ENCODE measurements at regions not wholly inside any gene's neighbourhood (a gene's known extent, or its start where the extent isn't known, plus 50 kb on each side); places are given as distances from the start of the nearest gene placed in this dataset.

- TF ChIP-seq CTCF (IDR thresholded peaks at IDR 0.05), result no peak
- H3K9me3 ChIP-seq (ENCODE audit: control insufficient read depth, insufficient read depth, low read length), result no peaks in the 10 kb centered on the region
- WGBS (ENCODE audit: insufficient coverage), result no CpG with 5 or more reads among the region's 4 CpGs
- H3K27ac ChIP-seq (ENCODE audit: low read length), result no peak overlapping the region
- H3K27me3 ChIP-seq (ENCODE audit: control insufficient read depth, insufficient read depth, low read length), result no peaks in the 10 kb centered on the region
- H3K4me1 ChIP-seq (ENCODE audit: control insufficient read depth, insufficient read depth, low read length), result no peaks in the 10 kb centered on the region
- no peak overlapping the region for H3K4me3 ChIP-seq (ENCODE audit: low read length)
- ATAC-seq (no peak), DNase-seq (no peak)
- no peak overlapping the region for H3K4me3 Mint-ChIP-seq
- no peaks in the 10 kb centered on the region for H3K27me3 Mint-ChIP-seq (ENCODE audit: low read depth in 2 of 2)
- H3K4me1 Mint-ChIP-seq, result no peaks in the 10 kb centered on the region
- H3K27ac Mint-ChIP-seq, result no peak overlapping the region
- H3K9me3 Mint-ChIP-seq, result peaks cover 0 to 7% of the 10 kb centered on the region in 2 donors
- intact Hi-C loops (cut with micrococcal nuclease), result no loop called here
- no peaks in the 10 kb centered on the region for H3K36me3 Mint-ChIP-seq
- no peaks in the 10 kb centered on the region for H3K36me3 ChIP-seq (ENCODE audit: control insufficient read depth, insufficient read depth, low read length)
These were observed 658.9 kb upstream of the SYT4 start for GRCh38 chr18:43936176-43936575.

GRCh38 chr18:43949291-43949690, 672.0 kb upstream of the SYT4 start:
- Mint-ChIP-seq H3K27me3 (ENCODE audit: low read depth in 2 of 2) (no peaks in the 10 kb centered on the region), H3K27ac (no peak overlapping the region), H3K9me3 (peaks cover 3 to 5% of the 10 kb centered on the region in 2 donors), H3K4me3 (no peak overlapping the region), H3K36me3 (no peaks in the 10 kb centered on the region), H3K4me1 (no peaks in the 10 kb centered on the region)
- ATAC-seq (no peak), DNase-seq (no peak)
- 70% methylated on average over 1 of the region's 2 CpGs for WGBS (ENCODE audit: insufficient coverage)
- H3K4me1 ChIP-seq (ENCODE audit: control insufficient read depth, insufficient read depth, low read length), result no peaks in the 10 kb centered on the region
- H3K4me3 ChIP-seq (ENCODE audit: low read length), result no peak overlapping the region
- no peaks in the 10 kb centered on the region for H3K36me3 ChIP-seq (ENCODE audit: control insufficient read depth, insufficient read depth, low read length)
- H3K27ac ChIP-seq (ENCODE audit: low read length), result no peak overlapping the region
- no peak for TF ChIP-seq CTCF (IDR thresholded peaks at IDR 0.05)
- no peaks in the 10 kb centered on the region for H3K27me3 ChIP-seq (ENCODE audit: control insufficient read depth, insufficient read depth, low read length)
- intact Hi-C loops (cut with micrococcal nuclease), result no loop called here
- no peaks in the 10 kb centered on the region for H3K9me3 ChIP-seq (ENCODE audit: control insufficient read depth, insufficient read depth, low read length)

- ATAC-seq (no peak), DNase-seq (no peak)
- no peak for TF ChIP-seq CTCF (IDR thresholded peaks at IDR 0.05)
- Histone ChIP-seq H3K27ac (ENCODE audit: low read length) (no peak overlapping the region), H3K4me1 (ENCODE audit: control insufficient read depth, insufficient read depth, low read length) (no peaks in the 10 kb centered on the region), H3K9me3 (ENCODE audit: control insufficient read depth, insufficient read depth, low read length) (no peaks in the 10 kb centered on the region), H3K27me3 (ENCODE audit: control insufficient read depth, insufficient read depth, low read length) (no peaks in the 10 kb centered on the region), H3K4me3 (ENCODE audit: low read length) (no peak overlapping the region), H3K36me3 (ENCODE audit: control insufficient read depth, insufficient read depth, low read length) (no peaks in the 10 kb centered on the region)
- Mint-ChIP-seq H3K4me1 (no peaks in the 10 kb centered on the region), H3K9me3 (peaks cover 5 to 8% of the 10 kb centered on the region in 2 donors), H3K36me3 (no peaks in the 10 kb centered on the region), H3K4me3 (no peak overlapping the region), H3K27ac (no peak overlapping the region), H3K27me3 (ENCODE audit: low read depth in 2 of 2) (no peaks in the 10 kb centered on the region)
- intact Hi-C loops (cut with micrococcal nuclease), result no loop called here
- 100% methylated on average over 3 of the region's 3 CpGs for whole genome bisulfite sequencing (ENCODE audit: insufficient coverage)
These were observed 672.8 kb upstream of the SYT4 start for GRCh38 chr18:43950062-43950461.

- Histone ChIP-seq H3K27me3 (ENCODE audit: control insufficient read depth, insufficient read depth, low read length) (no peaks in the 10 kb centered on the region), H3K36me3 (ENCODE audit: control insufficient read depth, insufficient read depth, low read length) (no peaks in the 10 kb centered on the region), H3K4me1 (ENCODE audit: control insufficient read depth, insufficient read depth, low read length) (no peaks in the 10 kb centered on the region), H3K9me3 (ENCODE audit: control insufficient read depth, insufficient read depth, low read length) (no peaks in the 10 kb centered on the region), H3K27ac (ENCODE audit: low read length) (no peak overlapping the region), H3K4me3 (ENCODE audit: low read length) (no peak overlapping the region)
- Mint-ChIP-seq H3K4me1 (no peaks in the 10 kb centered on the region), H3K36me3 (no peaks in the 10 kb centered on the region), H3K27me3 (ENCODE audit: low read depth in 2 of 2) (no peaks in the 10 kb centered on the region), H3K9me3 (peaks cover 2 to 3% of the 10 kb centered on the region in 2 donors), H3K4me3 (no peak overlapping the region), H3K27ac (no peak overlapping the region)
- DNase-seq (no peak), ATAC-seq (no peak)
- no peak for TF ChIP-seq CTCF (IDR thresholded peaks at IDR 0.05)
- intact Hi-C loops (cut with micrococcal nuclease), result no loop called here
- WGBS (ENCODE audit: insufficient coverage), result 93% methylated on average over 3 of the region's 3 CpGs
These were observed 675.1 kb upstream of the SYT4 start for GRCh38 chr18:43952398-43952797.

Data from natural killer cell (primary cell).